AG08395 (cell line): ENCODE measurements at regions not wholly inside any gene's neighbourhood (a gene's known extent, or its start where the extent isn't known, plus 50 kb on each side); places are given as distances from the start of the nearest gene placed in this dataset.
"Not testable (repeated sequence)": the region's sequence is repeated elsewhere in the genome, so short reads cannot be mapped to it uniquely, and the experiment has no call there.

Experiments
- DNase-seq: peaks from one replicate; pipeline ENCODE4 v3.0.0; 2012; ENCODE audit warnings: mixed read lengths, low spot score

GRCh38 chr2:145530653-145531052 lies 1010.7 kb upstream of the ZEB2 start:
- DNase-seq, result no peak

GRCh38 chr2:145524836-145525235 lies 1004.9 kb upstream of the ZEB2 start:
- no peak for DNase-seq

- DNase-seq, result no peak
Measured at GRCh38 chr2:145524303-145524702, 1004.4 kb upstream of the ZEB2 start.

- not testable (repeated sequence) for DNase-seq
Measured at GRCh38 chr2:145519254-145519653, 999.3 kb upstream of the ZEB2 start.

- DNase-seq, result no peak
Measured at GRCh38 chr2:145511946-145512345, 992.0 kb upstream of the ZEB2 start.

GRCh38 chr2:145503511-145503910 lies 983.6 kb upstream of the ZEB2 start:
- DNase-seq, result peak; percentile 1

GRCh38 chr2:145501920-145502319 lies 982.0 kb upstream of the ZEB2 start:
- DNase-seq, result no peak

- DNase-seq, result no peak
Measured at GRCh38 chr2:145495590-145495989, 975.7 kb upstream of the ZEB2 start.

- no peak for DNase-seq
Measured at GRCh38 chr2:145494441-145494840, 974.5 kb upstream of the ZEB2 start.

GRCh38 chr2:145488571-145488970 lies 968.7 kb upstream of the ZEB2 start:
- no peak for DNase-seq

- DNase-seq, result peak; percentile 48
Measured at GRCh38 chr2:145484448-145485097, 964.7 kb upstream of the ZEB2 start.

GRCh38 chr2:145483854-145484253 lies 963.9 kb upstream of the ZEB2 start:
- DNase-seq, result no peak

- DNase-seq, result no peak
Measured at GRCh38 chr2:145481334-145481922, 961.5 kb upstream of the ZEB2 start.

GRCh38 chr2:145464866-145465265 lies 944.9 kb upstream of the ZEB2 start:
- no peak for DNase-seq

- DNase-seq, result no peak
Measured at GRCh38 chr2:145460112-145460511, 940.2 kb upstream of the ZEB2 start.

GRCh38 chr2:145431181-145431951 lies 911.4 kb upstream of the ZEB2 start:
- no peak for DNase-seq

GRCh38 chr2:145423809-145424208 lies 903.9 kb upstream of the ZEB2 start:
- DNase-seq, result no peak

GRCh38 chr2:145422576-145422975 lies 902.7 kb upstream of the ZEB2 start:
- no peak for DNase-seq

GRCh38 chr2:145421841-145422240 lies 901.9 kb upstream of the ZEB2 start:
- peak; percentile 61 for DNase-seq

- DNase-seq, result no peak
Measured at GRCh38 chr2:145416640-145417039, 896.7 kb upstream of the ZEB2 start.

- no peak for DNase-seq
Measured at GRCh38 chr2:145415151-145415550, 895.2 kb upstream of the ZEB2 start.

- no peak for DNase-seq
Measured at GRCh38 chr2:145413261-145414030, 893.5 kb upstream of the ZEB2 start.

GRCh38 chr2:145412155-145412554 lies 892.2 kb upstream of the ZEB2 start:
- DNase-seq, result no peak
